Muscle of leg (tissue), 3 donors: ENCODE measurements at regions not wholly inside any gene's neighbourhood (a gene's known extent, or its start where the extent isn't known, plus 50 kb on each side); places are given as distances from the start of the nearest gene placed in this dataset.

Experiments used
- DNase-seq: peaks from one replicate; pipeline ENCODE4 v3.0.0; 2013
- H3K27ac ChIP-seq: one replicate; pipeline ENCODE4 v1.5.1; 2013; ENCODE audit warnings: mild to moderate bottlenecking, low read length, control low read depth
- H3K27me3 ChIP-seq: one replicate; pipeline ENCODE4 v1.6.1; 2013; ENCODE audit warnings: low read length; ENCODE audit not compliant: control insufficient read depth, insufficient read depth
- H3K36me3 ChIP-seq: one replicate; pipeline ENCODE4 v1.6.1; 2013; ENCODE audit warnings: low read length; ENCODE audit not compliant: control insufficient read depth, insufficient read depth
- H3K4me1 ChIP-seq: one replicate; pipeline ENCODE4 v1.6.1; 2013; ENCODE audit warnings: low read length; ENCODE audit not compliant: control insufficient read depth, insufficient read depth
- H3K4me3 ChIP-seq: one replicate; pipeline ENCODE4 v1.5.1; 2013; ENCODE audit warnings: low read length, control low read depth
- H3K9me3 ChIP-seq: replicated peaks from 2 replicates; pipeline ENCODE4 v1.6.1; 2013; ENCODE audit warnings: low read depth, low read length; ENCODE audit not compliant: control insufficient read depth
- WGBS: methylation state at CpG from one replicate; pipeline ENCODE4 v1.1.5; 2013; ENCODE audit warnings: missing lambda C conversion rate; ENCODE audit not compliant: insufficient coverage; 5-methylcytosine and 5-hydroxymethylcytosine counted together

DNA sequence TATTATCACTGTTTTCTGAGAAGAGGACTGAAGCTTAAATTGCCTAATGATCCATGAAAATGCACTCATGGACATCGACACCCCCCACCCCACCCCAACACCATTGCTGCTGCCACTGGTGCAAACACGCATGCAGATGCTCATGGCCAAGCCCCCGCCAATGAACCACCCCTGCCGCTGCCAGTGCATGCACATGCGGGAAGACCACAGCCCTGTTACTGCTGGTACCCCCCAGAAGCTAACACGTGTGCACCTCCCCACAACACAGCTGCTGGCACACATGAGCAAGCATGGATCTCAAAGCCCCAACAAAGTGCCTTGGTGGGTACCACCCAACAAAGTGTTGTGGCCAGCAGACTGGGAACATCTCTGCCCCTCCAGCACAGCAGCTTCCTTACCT, 594.1 kb upstream of the FAT1 start:
- no peak overlapping the region for H3K4me3 ChIP-seq
- no peaks in the 10 kb centered on the region for H3K4me1 ChIP-seq
- DNase-seq: no peak
- no peaks in the 10 kb centered on the region for H3K36me3 ChIP-seq
- no peaks in the 10 kb centered on the region for H3K27me3 ChIP-seq
- WGBS: 91% methylated on average over 6 of the region's 6 CpGs
- no peak overlapping the region for H3K27ac ChIP-seq
- peaks cover 2% of the 10 kb centered on the region for H3K9me3 ChIP-seq

DNA sequence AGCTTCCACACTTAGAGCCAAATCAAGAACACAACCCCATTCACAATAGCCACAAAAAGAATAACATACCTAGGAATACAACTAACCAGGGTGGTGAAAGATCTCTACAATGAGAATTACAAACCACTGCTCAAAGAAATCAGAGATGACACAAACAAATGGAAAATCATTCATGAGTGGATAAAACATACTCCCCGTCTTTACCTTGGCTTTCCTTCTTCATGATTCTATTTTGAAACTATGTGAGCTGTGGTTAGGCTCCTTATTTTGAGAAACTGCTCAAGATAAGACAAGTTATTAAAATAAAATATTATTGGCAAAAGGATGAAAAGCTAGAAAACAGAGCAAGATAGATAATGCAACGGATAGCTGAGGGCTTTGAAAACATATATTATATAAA, 598.1 kb upstream of the FAT1 start:
- Histone ChIP-seq H3K36me3 (no peaks in the 10 kb centered on the region), H3K27me3 (no peaks in the 10 kb centered on the region), H3K4me1 (no peaks in the 10 kb centered on the region), H3K4me3 (no peak overlapping the region), H3K27ac (no peak overlapping the region), H3K9me3 (peaks cover 2% of the 10 kb centered on the region)
- DNase-seq: no peak
- WGBS: no CpG with 5 or more reads among the region's 2 CpGs

DNA sequence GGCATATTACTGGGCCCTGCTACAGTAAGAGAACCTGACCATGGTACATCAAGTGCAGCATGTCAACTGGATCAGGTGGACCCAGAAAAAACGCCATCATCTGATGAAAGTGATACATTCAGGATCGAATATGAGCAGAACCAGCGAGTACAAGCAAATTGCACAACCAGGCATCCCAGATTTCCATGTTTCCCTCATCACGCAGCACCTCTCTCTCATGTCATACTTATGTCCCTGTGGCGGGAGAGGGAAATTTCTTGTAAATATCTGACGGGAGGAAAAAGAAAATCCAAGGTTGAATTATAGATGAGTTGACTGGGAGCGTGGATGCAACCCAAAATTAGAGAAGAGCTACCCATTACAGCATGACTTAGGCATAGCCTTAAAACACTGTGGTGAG, 608.5 kb upstream of the FAT1 start:
- no peaks in the 10 kb centered on the region for H3K9me3 ChIP-seq
- no peaks in the 10 kb centered on the region for H3K27me3 ChIP-seq
- H3K4me3 ChIP-seq: no peak overlapping the region
- no peaks in the 10 kb centered on the region for H3K4me1 ChIP-seq
- H3K36me3 ChIP-seq: no peaks in the 10 kb centered on the region
- WGBS: no CpG with 5 or more reads among the region's 7 CpGs
- H3K27ac ChIP-seq: no peak overlapping the region
- DNase-seq: no peak

DNA sequence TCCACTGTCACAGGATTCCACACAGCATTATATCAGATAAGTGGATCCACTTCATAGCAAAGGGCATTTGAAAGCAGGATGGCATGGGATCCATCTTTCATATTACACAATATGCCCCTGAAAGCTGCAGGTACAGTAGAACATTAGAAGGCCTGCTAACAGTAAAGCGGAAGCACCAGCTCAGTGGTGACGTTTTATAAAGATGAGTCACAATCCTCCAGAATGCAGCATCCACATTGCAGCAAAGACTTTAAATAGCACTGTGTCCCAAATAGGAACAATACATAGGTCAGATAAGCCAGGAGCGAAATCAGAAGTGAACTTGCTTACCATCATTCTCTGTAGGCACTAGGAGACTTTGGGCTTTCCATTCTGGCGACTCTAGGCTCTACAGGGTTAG, 609.5 kb upstream of the FAT1 start:
- no peaks in the 10 kb centered on the region for H3K36me3 ChIP-seq
- DNase-seq: no peak
- 89% methylated on average over 3 of the region's 4 CpGs for WGBS
- H3K9me3 ChIP-seq: no peaks in the 10 kb centered on the region
- H3K27me3 ChIP-seq: no peaks in the 10 kb centered on the region
- H3K4me3 ChIP-seq: no peak overlapping the region
- H3K4me1 ChIP-seq: no peaks in the 10 kb centered on the region
- H3K27ac ChIP-seq: no peak overlapping the region

DNA sequence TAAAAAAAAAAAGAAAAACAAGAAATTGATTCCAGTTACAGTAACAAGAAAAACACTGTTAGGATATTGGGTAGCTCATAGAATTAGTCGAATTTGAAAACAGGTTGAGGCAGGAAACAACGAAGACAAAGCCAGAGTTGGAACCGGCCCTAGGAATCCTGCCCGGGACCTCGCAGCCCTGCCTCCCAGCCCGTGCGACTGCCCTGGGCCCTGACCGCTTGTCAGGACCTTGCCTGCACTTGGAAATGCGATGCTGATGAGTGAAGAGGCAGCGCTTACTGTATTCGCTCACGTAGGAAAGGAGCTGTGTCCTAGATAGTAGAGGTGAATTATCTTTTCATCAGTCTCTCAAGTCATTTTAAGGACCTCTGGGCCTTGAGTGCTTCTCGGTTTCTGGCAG, 611.7 kb upstream of the FAT1 start:
- no peak overlapping the region for H3K4me3 ChIP-seq
- H3K9me3 ChIP-seq: no peaks in the 10 kb centered on the region
- no peaks in the 10 kb centered on the region for H3K4me1 ChIP-seq
- no peaks in the 10 kb centered on the region for H3K36me3 ChIP-seq
- H3K27ac ChIP-seq: no peak overlapping the region
- WGBS: 98% methylated on average over 12 of the region's 13 CpGs
- H3K27me3 ChIP-seq: no peaks in the 10 kb centered on the region
- no peak for DNase-seq

DNA sequence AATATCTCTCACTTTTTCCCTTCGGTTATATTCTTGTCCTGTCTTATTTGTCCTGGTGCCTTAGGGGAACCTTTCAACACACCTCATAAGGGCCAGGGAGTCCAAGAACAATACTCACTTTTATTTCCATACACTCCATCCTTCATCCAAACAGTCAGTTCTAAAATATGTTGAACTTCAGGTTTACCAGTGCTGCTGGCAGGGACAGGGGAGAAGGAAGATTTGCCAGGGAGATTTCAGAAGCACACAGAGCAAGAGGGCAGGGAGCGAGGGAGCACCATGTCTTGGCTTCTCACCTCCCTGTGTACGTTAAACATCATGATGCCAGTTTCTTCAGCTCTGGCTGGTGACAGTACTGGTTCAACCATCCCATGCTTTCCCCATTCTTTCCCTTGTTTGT, 631.1 kb upstream of the FAT1 start:
- Histone ChIP-seq H3K4me3 (no peak overlapping the region), H3K36me3 (no peaks in the 10 kb centered on the region), H3K27me3 (no peaks in the 10 kb centered on the region), H3K4me1 (no peaks in the 10 kb centered on the region), H3K27ac (no peak overlapping the region), H3K9me3 (no peaks in the 10 kb centered on the region)
- DNase-seq: no peak
- WGBS: 64% methylated on average over 3 of the region's 3 CpGs

DNA sequence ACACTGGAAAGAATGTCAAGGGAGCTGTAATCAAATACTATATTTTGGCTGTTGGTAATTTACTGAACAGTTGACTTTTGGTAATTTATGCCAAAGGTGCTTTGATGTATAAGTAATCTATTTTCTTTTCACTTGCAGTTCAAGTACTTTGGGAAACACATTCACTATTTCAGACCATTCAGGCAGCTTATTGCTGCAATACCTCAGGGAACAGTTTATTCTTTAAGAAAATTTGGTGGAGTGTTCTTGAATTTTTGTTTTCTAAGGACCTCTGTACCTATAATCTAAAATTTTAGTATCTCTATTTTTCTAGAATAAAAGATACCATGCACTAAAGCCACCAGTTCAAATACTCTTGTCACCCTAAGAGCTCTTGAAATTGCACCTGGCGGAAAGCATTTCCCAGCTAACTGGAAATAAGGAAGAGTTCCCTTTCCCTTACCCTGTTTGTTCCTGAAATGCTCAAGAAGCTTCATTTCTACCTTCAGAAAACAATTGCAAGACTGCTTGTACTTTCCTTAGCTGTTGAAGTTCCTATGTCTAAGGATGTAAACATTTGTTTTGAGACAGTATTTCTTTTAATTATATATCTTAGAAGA, 633.5 kb upstream of the FAT1 start:
- H3K4me3 ChIP-seq: no peak overlapping the region

DNA sequence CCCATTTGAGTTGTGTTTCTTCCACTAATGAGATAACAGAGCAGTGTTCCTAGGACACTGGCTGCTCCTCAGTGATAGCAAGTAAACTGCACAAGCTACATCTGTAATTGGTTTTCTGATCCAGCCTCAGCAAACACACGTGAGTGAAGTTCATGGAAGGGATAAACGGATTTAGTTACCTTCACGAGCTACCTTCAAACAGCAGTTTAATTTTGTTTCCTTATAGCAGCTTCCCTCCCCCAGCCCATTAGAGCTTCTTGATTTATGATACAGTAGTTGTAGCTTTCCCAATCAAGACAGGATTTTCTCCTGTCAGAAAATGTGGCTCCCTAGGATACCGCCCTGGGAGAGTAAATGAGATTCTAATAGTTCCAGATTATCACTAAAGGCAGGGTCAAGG, 634.2 kb upstream of the FAT1 start:
- DNase-seq: no peak
- no peaks in the 10 kb centered on the region for H3K9me3 ChIP-seq
- no peaks in the 10 kb centered on the region for H3K4me1 ChIP-seq
- H3K36me3 ChIP-seq: no peaks in the 10 kb centered on the region
- WGBS: no CpG with 5 or more reads among the region's 4 CpGs
- no peak overlapping the region for H3K27ac ChIP-seq
- H3K4me3 ChIP-seq: no peak overlapping the region
- no peaks in the 10 kb centered on the region for H3K27me3 ChIP-seq

More for the DNA sequence above, 633.5 kb upstream of the FAT1 start:
- H3K27me3 ChIP-seq: no peaks in the 10 kb centered on the region
- DNase-seq: no peak
- WGBS: 67% methylated on average over 1 of the region's 1 CpG
- no peak overlapping the region for H3K27ac ChIP-seq
- no peaks in the 10 kb centered on the region for H3K9me3 ChIP-seq
- no peaks in the 10 kb centered on the region for H3K4me1 ChIP-seq
- H3K36me3 ChIP-seq: no peaks in the 10 kb centered on the region

DNA sequence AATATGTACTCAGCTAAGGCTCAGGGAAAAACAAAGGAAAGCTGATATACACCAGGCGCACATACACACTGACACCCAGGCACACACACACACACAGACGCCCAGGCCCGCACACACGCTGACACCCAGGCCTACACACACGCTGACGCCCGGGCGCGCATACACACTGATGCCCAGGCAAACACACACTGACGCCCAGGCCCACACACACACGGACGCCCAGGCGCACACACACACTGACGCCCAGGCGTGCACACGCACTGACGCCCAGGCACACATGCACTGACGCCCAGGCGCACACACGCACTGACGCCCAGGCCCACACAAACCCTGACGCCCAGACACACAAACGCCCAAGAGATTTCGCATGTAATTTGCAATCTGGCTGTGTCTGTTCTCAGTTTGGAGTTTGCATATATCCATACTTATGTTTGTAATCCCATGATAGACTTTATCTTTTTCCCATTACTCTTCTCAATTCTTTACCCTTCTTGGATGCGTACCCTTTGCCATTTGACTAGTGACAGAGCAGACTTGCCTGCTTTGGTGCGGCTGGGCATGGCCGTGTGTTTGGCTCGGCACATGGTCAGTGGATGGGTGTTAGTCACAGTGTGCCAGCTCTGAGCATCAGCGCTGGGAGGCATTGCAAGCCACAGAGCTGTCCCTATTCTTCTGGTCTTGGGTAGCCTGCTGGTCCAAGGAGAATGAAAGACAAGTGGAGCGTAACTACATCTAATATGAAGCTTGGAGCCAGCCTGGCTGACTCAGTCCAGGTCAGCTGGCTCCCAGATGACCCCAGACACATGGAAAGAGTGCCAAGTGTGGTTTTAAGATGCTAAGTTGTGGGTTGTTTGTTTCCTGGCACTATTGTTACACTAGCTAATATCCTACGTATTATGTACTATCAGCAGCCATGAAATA, 632.4 kb upstream of the ZFP42 start:
- no peak overlapping the region for H3K27ac ChIP-seq
- no peaks in the 10 kb centered on the region for H3K27me3 ChIP-seq
- no peaks in the 10 kb centered on the region for H3K9me3 ChIP-seq
- DNase-seq: no peak
- H3K36me3 ChIP-seq: no peaks in the 10 kb centered on the region
- no peaks in the 10 kb centered on the region for H3K4me1 ChIP-seq
- 93% methylated on average over 20 of the region's 31 CpGs for WGBS
- H3K4me3 ChIP-seq: no peak overlapping the region

DNA sequence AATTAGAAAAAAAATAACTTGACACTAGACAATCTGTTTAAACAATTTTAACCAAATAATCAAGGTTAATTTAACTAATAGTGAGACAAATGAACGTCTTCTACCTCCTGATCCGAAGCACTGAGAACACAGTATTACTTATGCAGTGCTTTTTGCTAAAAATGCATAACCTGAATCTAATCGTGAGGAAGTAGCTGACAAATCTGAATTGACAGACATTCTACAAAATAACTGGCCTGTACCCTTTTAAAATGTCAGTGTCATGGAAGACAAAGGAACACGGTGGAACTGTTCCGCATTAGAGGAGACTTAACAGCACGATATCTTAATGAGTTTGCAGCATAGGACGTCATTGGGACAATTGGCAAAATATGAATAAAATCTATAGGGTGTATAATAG, 631.2 kb upstream of the ZFP42 start:
- H3K9me3 ChIP-seq: no peaks in the 10 kb centered on the region
- H3K27ac ChIP-seq: no peak overlapping the region
- H3K27me3 ChIP-seq: no peaks in the 10 kb centered on the region
- no peak overlapping the region for H3K4me3 ChIP-seq
- DNase-seq: no peak
- H3K4me1 ChIP-seq: no peaks in the 10 kb centered on the region
- 60% methylated on average over 1 of the region's 7 CpGs for WGBS
- H3K36me3 ChIP-seq: no peaks in the 10 kb centered on the region
